ENCODE measurements at regions not wholly inside any gene's neighbourhood (a gene's known extent, or its start where the extent isn't known, plus 50 kb on each side); places are given as distances from the start of the nearest gene placed in this dataset.

- no peak overlapping the region for H3K27ac ChIP-seq (ENCODE audit: low read depth, low read length)
- no peak overlapping the region for H2AFZ ChIP-seq (ENCODE audit: low read length, unreplicated experiment)
- 0 out of 2 replicates have a peak, but pooled peaks cover 4% of the 10 kb centered on the region for H3K27me3 ChIP-seq (ENCODE audit: insufficient read depth, low read length)
- H3K4me3 ChIP-seq (ENCODE audit: low read depth, low read length) = no peak overlapping the region
- no peaks in the 10 kb centered on the region for H3K36me3 ChIP-seq (ENCODE audit: insufficient read depth, low read length)
- H3K79me2 ChIP-seq (ENCODE audit: control insufficient read depth, insufficient read depth, low read length, unreplicated experiment) = no peaks in the 10 kb centered on the region
- H3K4me1 ChIP-seq (ENCODE audit: control insufficient read depth, insufficient read depth, low read length, unreplicated experiment) = no peaks in the 10 kb centered on the region
Measured at GRCh38 chr5:123273984-123274383, 149.2 kb downstream of the CEP120 start.

DNA sequence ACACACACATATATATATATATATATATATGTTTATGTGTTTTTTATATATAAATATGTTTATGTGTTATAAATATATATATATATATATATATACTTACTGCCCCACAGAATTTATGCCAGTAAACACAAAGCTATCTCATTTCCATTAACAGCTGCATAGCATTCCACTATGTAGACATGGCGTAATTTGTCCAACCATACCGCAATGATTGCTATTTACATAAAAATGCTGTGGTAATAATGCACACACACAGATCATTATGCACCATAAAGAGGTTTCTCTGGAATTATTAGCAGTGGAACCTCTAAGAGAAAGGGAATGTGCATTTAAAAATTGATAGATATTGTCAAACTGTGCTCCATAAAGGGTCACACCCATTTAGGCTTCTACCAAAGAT, 150.1 kb downstream of the CEP120 start:
- no peaks in the 10 kb centered on the region for H3K79me2 ChIP-seq (ENCODE audit: control insufficient read depth, insufficient read depth, low read length, unreplicated experiment)
- no peak overlapping the region for H3K27ac ChIP-seq (ENCODE audit: low read depth, low read length)
- no peak overlapping the region for H3K4me3 ChIP-seq (ENCODE audit: low read depth, low read length)
- H3K4me1 ChIP-seq (ENCODE audit: control insufficient read depth, insufficient read depth, low read length, unreplicated experiment) = no peaks in the 10 kb centered on the region
- H3K36me3 ChIP-seq (ENCODE audit: insufficient read depth, low read length) = no peaks in the 10 kb centered on the region
- no peak overlapping the region for H2AFZ ChIP-seq (ENCODE audit: low read length, unreplicated experiment)
- 0 out of 2 replicates have a peak, but pooled peaks cover 4% of the 10 kb centered on the region for H3K27me3 ChIP-seq (ENCODE audit: insufficient read depth, low read length)

GRCh38 chr5:123269851-123270250, 153.4 kb downstream of the CEP120 start:
- Histone ChIP-seq H3K4me1 (ENCODE audit: control insufficient read depth, insufficient read depth, low read length, unreplicated experiment) (no peaks in the 10 kb centered on the region), H2AFZ (ENCODE audit: low read length, unreplicated experiment) (no peak overlapping the region), H3K27ac (ENCODE audit: low read depth, low read length) (no peak overlapping the region), H3K79me2 (ENCODE audit: control insufficient read depth, insufficient read depth, low read length, unreplicated experiment) (no peaks in the 10 kb centered on the region), H3K27me3 (ENCODE audit: insufficient read depth, low read length) (0 out of 2 replicates have a peak, but pooled peaks cover 4% of the 10 kb centered on the region), H3K4me3 (ENCODE audit: low read depth, low read length) (no peak overlapping the region), H3K36me3 (ENCODE audit: insufficient read depth, low read length) (no peaks in the 10 kb centered on the region)

- Histone ChIP-seq H2AFZ (ENCODE audit: low read length, unreplicated experiment) (no peak overlapping the region), H3K79me2 (ENCODE audit: control insufficient read depth, insufficient read depth, low read length, unreplicated experiment) (no peaks in the 10 kb centered on the region), H3K36me3 (ENCODE audit: insufficient read depth, low read length) (no peaks in the 10 kb centered on the region), H3K27me3 (ENCODE audit: insufficient read depth, low read length) (0 out of 2 replicates have a peak, but pooled peaks cover 4% of the 10 kb centered on the region), H3K4me3 (ENCODE audit: low read depth, low read length) (no peak overlapping the region), H3K4me1 (ENCODE audit: control insufficient read depth, insufficient read depth, low read length, unreplicated experiment) (no peaks in the 10 kb centered on the region), H3K27ac (ENCODE audit: low read depth, low read length) (no peak overlapping the region)
Measured at GRCh38 chr5:123269436-123269835, 153.8 kb downstream of the CEP120 start.

GRCh38 chr5:123266365-123266764, 156.8 kb downstream of the CEP120 start:
- no peaks in the 10 kb centered on the region for H3K4me1 ChIP-seq (ENCODE audit: control insufficient read depth, insufficient read depth, low read length, unreplicated experiment)

DNA sequence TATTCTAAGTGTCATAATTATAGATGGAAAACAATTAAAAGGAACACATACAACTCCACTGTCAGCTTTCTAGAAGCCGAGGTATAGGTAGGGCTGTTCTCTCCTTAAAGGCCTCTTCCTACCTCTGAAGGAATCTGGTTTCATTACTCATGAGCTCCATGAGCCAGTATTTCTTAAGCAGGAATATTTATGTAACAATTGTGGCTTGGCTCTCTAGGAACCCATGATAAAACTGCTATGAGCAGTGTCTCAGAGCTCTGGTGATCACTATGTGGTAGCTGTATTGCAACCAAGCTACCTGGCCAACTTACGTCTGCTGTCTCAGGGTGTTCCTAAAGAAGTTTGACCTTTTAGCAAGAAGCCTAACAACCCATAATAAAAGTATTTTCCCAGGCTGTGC, 157.7 kb downstream of the CEP120 start:
- H2AFZ ChIP-seq (ENCODE audit: low read length, unreplicated experiment) = no peak overlapping the region
- no peaks in the 10 kb centered on the region for H3K36me3 ChIP-seq (ENCODE audit: insufficient read depth, low read length)
- H3K27ac ChIP-seq (ENCODE audit: low read depth, low read length) = no peak overlapping the region
- peaks cover 5% of the 10 kb centered on the region; the same call in 1 of the 2 replicates for H3K27me3 ChIP-seq (ENCODE audit: insufficient read depth, low read length)
- H3K79me2 ChIP-seq (ENCODE audit: control insufficient read depth, insufficient read depth, low read length, unreplicated experiment) = no peaks in the 10 kb centered on the region
- no peaks in the 10 kb centered on the region for H3K4me1 ChIP-seq (ENCODE audit: control insufficient read depth, insufficient read depth, low read length, unreplicated experiment)
- H3K4me3 ChIP-seq (ENCODE audit: low read depth, low read length) = no peak overlapping the region

More at GRCh38 chr5:123266365-123266764, 156.8 kb downstream of the CEP120 start:
- Histone ChIP-seq H3K4me3 (ENCODE audit: low read depth, low read length) (no peak overlapping the region), H3K36me3 (ENCODE audit: insufficient read depth, low read length) (no peaks in the 10 kb centered on the region), H3K79me2 (ENCODE audit: control insufficient read depth, insufficient read depth, low read length, unreplicated experiment) (no peaks in the 10 kb centered on the region), H2AFZ (ENCODE audit: low read length, unreplicated experiment) (no peak overlapping the region), H3K27ac (ENCODE audit: low read depth, low read length) (no peak overlapping the region), H3K27me3 (ENCODE audit: insufficient read depth, low read length) (0 out of 2 replicates have a peak, but pooled peaks cover 4% of the 10 kb centered on the region)

- Histone ChIP-seq H3K27me3 (ENCODE audit: insufficient read depth, low read length) (peaks cover 5% of the 10 kb centered on the region; the same call in 1 of the 2 replicates), H3K79me2 (ENCODE audit: control insufficient read depth, insufficient read depth, low read length, unreplicated experiment) (no peaks in the 10 kb centered on the region), H3K36me3 (ENCODE audit: insufficient read depth, low read length) (no peaks in the 10 kb centered on the region), H2AFZ (ENCODE audit: low read length, unreplicated experiment) (no peak overlapping the region), H3K4me3 (ENCODE audit: low read depth, low read length) (no peak overlapping the region), H3K4me1 (ENCODE audit: control insufficient read depth, insufficient read depth, low read length, unreplicated experiment) (no peaks in the 10 kb centered on the region), H3K27ac (ENCODE audit: low read depth, low read length) (no peak overlapping the region)
Measured at GRCh38 chr5:123264394-123264793, 158.8 kb downstream of the CEP120 start.

DNA sequence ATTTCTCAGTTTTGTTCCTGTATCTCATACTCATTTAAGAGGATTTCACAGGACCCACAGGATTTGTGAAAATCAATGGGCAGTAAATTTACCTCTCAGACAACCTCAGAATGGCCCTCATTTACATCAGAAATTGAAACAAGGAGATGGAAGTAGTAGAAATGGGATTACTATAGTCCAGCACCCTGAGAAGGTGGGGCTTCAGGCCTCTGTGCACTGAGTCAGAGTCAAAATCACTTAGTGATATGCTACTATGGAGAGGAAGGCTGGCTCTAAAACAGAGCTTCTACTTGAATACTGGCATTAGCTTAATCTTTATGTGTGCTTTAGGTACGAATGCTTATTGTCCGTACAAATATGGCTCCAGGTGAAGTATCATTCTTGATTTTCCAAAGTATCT, 159.3 kb downstream of the CEP120 start:
- Histone ChIP-seq H3K79me2 (ENCODE audit: control insufficient read depth, insufficient read depth, low read length, unreplicated experiment) (no peaks in the 10 kb centered on the region), H3K4me1 (ENCODE audit: control insufficient read depth, insufficient read depth, low read length, unreplicated experiment) (no peaks in the 10 kb centered on the region), H3K27me3 (ENCODE audit: insufficient read depth, low read length) (peaks cover 5% of the 10 kb centered on the region; the same call in 1 of the 2 replicates), H3K27ac (ENCODE audit: low read depth, low read length) (no peak overlapping the region), H2AFZ (ENCODE audit: low read length, unreplicated experiment) (no peak overlapping the region), H3K36me3 (ENCODE audit: insufficient read depth, low read length) (no peaks in the 10 kb centered on the region), H3K4me3 (ENCODE audit: low read depth, low read length) (no peak overlapping the region)

- no peak overlapping the region for H3K27ac ChIP-seq (ENCODE audit: low read depth, low read length)
- H3K79me2 ChIP-seq (ENCODE audit: control insufficient read depth, insufficient read depth, low read length, unreplicated experiment) = no peaks in the 10 kb centered on the region
- no peaks in the 10 kb centered on the region for H3K4me1 ChIP-seq (ENCODE audit: control insufficient read depth, insufficient read depth, low read length, unreplicated experiment)
- H3K36me3 ChIP-seq (ENCODE audit: insufficient read depth, low read length) = no peaks in the 10 kb centered on the region
- peaks cover 5% of the 10 kb centered on the region; the same call in 1 of the 2 replicates for H3K27me3 ChIP-seq (ENCODE audit: insufficient read depth, low read length)
- H3K4me3 ChIP-seq (ENCODE audit: low read depth, low read length) = no peak overlapping the region
- no peak overlapping the region for H2AFZ ChIP-seq (ENCODE audit: low read length, unreplicated experiment)
Measured at GRCh38 chr5:123262216-123262823, 160.9 kb downstream of the CEP120 start.

GRCh38 chr5:123261752-123262151, 161.5 kb downstream of the CEP120 start:
- Histone ChIP-seq H3K36me3 (ENCODE audit: insufficient read depth, low read length) (no peaks in the 10 kb centered on the region), H3K27me3 (ENCODE audit: insufficient read depth, low read length) (peaks cover 5% of the 10 kb centered on the region; the same call in 1 of the 2 replicates), H3K4me3 (ENCODE audit: low read depth, low read length) (no peak overlapping the region), H3K27ac (ENCODE audit: low read depth, low read length) (no peak overlapping the region), H3K4me1 (ENCODE audit: control insufficient read depth, insufficient read depth, low read length, unreplicated experiment) (no peaks in the 10 kb centered on the region), H3K79me2 (ENCODE audit: control insufficient read depth, insufficient read depth, low read length, unreplicated experiment) (no peaks in the 10 kb centered on the region), H2AFZ (ENCODE audit: low read length, unreplicated experiment) (no peak overlapping the region)

GRCh38 chr5:123249446-123249845, 160.4 kb downstream of the PRDM6 start:
- Histone ChIP-seq H3K4me1 (ENCODE audit: control insufficient read depth, insufficient read depth, low read length, unreplicated experiment) (no peaks in the 10 kb centered on the region), H3K36me3 (ENCODE audit: insufficient read depth, low read length) (no peaks in the 10 kb centered on the region), H3K27me3 (ENCODE audit: insufficient read depth, low read length) (peaks cover 10% of the 10 kb centered on the region; the same call in 1 of the 2 replicates), H3K79me2 (ENCODE audit: control insufficient read depth, insufficient read depth, low read length, unreplicated experiment) (no peaks in the 10 kb centered on the region), H3K4me3 (ENCODE audit: low read depth, low read length) (no peak overlapping the region), H3K27ac (ENCODE audit: low read depth, low read length) (no peak overlapping the region), H2AFZ (ENCODE audit: low read length, unreplicated experiment) (no peak overlapping the region)
